ENCODE measurements at regions not wholly inside any gene's neighbourhood (a gene's known extent, or its start where the extent isn't known, plus 50 kb on each side); places are given as distances from the start of the nearest gene placed in this dataset.
"Not testable (repeated sequence)": the region's sequence is repeated elsewhere in the genome, so short reads cannot be mapped to it uniquely, and the experiment has no call there.

DNA sequence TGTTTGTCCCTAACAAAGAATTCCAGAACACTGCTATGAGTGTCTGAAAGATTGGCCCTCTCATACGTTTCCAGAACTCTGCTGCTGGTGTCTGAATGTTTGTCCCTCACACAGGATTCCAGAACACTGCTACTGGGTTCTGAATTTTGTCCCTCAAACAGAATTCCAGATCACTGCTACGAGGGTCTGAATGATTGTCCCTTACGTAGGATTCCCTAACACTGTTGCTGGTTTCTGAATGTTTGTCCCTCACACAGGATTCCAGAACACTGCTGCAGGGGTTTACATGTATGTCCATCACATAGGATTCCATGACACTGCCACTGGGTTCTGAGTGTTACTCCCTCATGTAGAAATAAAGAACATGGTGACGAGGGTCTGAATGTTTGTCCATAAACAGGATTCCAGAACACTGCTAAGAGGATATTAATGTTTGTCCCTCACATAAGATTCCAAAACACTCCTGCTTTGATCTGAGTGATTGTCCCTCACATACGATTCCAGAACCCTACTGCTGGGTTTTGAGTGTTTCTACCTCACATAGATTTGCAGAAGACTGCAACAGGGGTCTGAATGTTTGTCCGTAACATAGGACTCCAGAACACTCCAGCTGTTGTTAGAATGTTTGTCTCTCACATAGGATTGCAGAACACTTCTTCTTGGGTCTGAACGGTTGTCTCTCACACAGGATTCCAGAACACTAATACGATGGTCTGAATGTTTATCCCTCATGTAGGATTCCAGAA, 214.4 kb downstream of the FOXD4L6 start:
- no peak for DNase-seq (ENCODE audit: low read depth)
- no peak overlapping the region for H3K4me3 ChIP-seq (ENCODE audit: low read depth, low read length)
- TF ChIP-seq, protein P1, sequence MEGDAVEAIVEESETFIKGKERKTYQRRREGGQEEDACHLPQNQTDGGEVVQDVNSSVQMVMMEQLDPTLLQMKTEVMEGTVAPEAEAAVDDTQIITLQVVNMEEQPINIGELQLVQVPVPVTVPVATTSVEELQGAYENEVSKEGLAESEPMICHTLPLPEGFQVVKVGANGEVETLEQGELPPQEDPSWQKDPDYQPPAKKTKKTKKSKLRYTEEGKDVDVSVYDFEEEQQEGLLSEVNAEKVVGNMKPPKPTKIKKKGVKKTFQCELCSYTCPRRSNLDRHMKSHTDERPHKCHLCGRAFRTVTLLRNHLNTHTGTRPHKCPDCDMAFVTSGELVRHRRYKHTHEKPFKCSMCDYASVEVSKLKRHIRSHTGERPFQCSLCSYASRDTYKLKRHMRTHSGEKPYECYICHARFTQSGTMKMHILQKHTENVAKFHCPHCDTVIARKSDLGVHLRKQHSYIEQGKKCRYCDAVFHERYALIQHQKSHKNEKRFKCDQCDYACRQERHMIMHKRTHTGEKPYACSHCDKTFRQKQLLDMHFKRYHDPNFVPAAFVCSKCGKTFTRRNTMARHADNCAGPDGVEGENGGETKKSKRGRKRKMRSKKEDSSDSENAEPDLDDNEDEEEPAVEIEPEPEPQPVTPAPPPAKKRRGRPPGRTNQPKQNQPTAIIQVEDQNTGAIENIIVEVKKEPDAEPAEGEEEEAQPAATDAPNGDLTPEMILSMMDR (IDR thresholded peaks at IDR 0.05; ENCODE audit: control insufficient read depth, extremely low read depth, insufficient read depth): no peak

DNA sequence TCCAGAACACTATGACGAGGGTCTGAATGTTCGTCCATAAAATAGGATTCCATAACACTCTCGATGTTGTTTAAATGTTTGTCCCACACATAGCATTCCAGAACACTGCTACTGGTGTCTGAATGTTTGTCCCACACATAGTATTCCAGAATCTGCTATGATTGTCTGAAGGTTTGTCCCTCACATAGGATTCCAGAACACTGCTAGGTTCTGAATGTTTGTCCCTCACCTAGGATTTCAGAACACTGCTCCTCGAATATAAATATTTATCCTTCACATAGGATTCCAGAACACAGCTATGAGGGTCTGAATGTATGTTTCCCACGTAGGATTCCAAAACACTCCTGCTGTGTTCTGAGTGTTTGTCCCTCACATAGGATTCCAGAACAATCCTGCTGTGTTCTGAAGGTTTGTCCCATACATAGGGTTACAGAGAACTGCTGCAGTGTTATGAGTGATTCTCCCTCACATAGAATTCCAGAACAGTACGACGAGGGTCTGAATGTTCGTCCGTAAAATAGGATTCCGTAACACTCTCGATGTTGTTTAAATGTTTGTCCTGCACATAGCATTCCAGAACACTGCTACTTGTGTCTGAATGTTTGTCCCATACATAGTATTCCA, 215.3 kb downstream of the FOXD4L6 start:
- TF ChIP-seq, protein P1 (IDR thresholded peaks at IDR 0.05; ENCODE audit: control insufficient read depth, extremely low read depth, insufficient read depth): no peak
- no peak overlapping the region for H3K4me3 ChIP-seq (ENCODE audit: low read depth, low read length)
- no peak for DNase-seq (ENCODE audit: low read depth)

- DNase-seq (ENCODE audit: low read depth); H3K4me3 ChIP-seq (ENCODE audit: low read depth, low read length): not testable (repeated sequence)
Observed at GRCh38 chr9:40912679-40913078, 215.8 kb downstream of the FOXD4L6 start.

GRCh38 chr9:40911647-40912046, 216.8 kb downstream of the FOXD4L6 start:
- no peak overlapping the region for H3K4me3 ChIP-seq (ENCODE audit: low read depth, low read length)
- no peak for DNase-seq (ENCODE audit: low read depth)
- TF ChIP-seq, protein P1 (IDR thresholded peaks at IDR 0.05; ENCODE audit: control insufficient read depth, extremely low read depth, insufficient read depth): no peak

DNA sequence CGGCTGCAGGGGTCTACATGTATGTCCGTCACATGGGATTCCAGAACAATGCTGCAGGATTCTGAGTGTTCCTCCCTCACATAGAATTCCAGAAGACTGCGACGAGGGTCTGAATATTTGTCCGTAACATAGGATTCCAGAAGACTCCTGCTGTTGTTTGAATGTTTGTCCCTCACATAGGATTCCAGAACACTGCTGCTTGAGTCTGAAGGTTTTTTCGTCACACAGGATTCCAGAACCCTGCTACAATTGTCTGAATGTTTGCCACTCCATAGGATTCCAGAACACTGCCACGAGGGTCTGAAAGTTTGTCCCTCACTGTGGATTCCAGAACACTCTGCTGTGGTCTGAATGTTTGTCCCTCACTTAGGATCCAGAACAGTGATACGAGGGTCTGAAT, 217.5 kb downstream of the FOXD4L6 start:
- H3K4me3 ChIP-seq (ENCODE audit: low read depth, low read length); DNase-seq (ENCODE audit: low read depth): not testable (repeated sequence)

GRCh38 chr9:40909821-40910220, 218.7 kb downstream of the FOXD4L6 start:
- TF ChIP-seq, protein P1 (IDR thresholded peaks at IDR 0.05; ENCODE audit: control insufficient read depth, extremely low read depth, insufficient read depth): no peak
- DNase-seq (ENCODE audit: low read depth): no peak
- H3K4me3 ChIP-seq (ENCODE audit: low read depth, low read length): no peak overlapping the region

- H3K4me3 ChIP-seq (ENCODE audit: low read depth, low read length); DNase-seq (ENCODE audit: low read depth): not testable (repeated sequence)
Observed at GRCh38 chr9:40909111-40909510, 219.4 kb downstream of the FOXD4L6 start.

- TF ChIP-seq, protein P1 (IDR thresholded peaks at IDR 0.05; ENCODE audit: control insufficient read depth, extremely low read depth, insufficient read depth): no peak
- DNase-seq (ENCODE audit: low read depth): no peak
- no peak overlapping the region for H3K4me3 ChIP-seq (ENCODE audit: low read depth, low read length)
Observed at GRCh38 chr9:40907657-40908624, 220.5 kb downstream of the FOXD4L6 start.

GRCh38 chr9:40906879-40907278, 221.6 kb downstream of the FOXD4L6 start:
- DNase-seq (ENCODE audit: low read depth); H3K4me3 ChIP-seq (ENCODE audit: low read depth, low read length): not testable (repeated sequence)

GRCh38 chr9:40892315-40892714, 236.2 kb downstream of the FOXD4L6 start:
- H3K4me3 ChIP-seq (ENCODE audit: low read depth, low read length); DNase-seq (ENCODE audit: low read depth): not testable (repeated sequence)

GRCh38 chr9:40885858-40886257, 242.6 kb downstream of the FOXD4L6 start:
- H3K4me3 ChIP-seq (ENCODE audit: low read depth, low read length); DNase-seq (ENCODE audit: low read depth): not testable (repeated sequence)
